ENCODE measurements at regions not wholly inside any gene's neighbourhood (a gene's known extent, or its start where the extent isn't known, plus 50 kb on each side); places are given as distances from the start of the nearest gene placed in this dataset.

DNA sequence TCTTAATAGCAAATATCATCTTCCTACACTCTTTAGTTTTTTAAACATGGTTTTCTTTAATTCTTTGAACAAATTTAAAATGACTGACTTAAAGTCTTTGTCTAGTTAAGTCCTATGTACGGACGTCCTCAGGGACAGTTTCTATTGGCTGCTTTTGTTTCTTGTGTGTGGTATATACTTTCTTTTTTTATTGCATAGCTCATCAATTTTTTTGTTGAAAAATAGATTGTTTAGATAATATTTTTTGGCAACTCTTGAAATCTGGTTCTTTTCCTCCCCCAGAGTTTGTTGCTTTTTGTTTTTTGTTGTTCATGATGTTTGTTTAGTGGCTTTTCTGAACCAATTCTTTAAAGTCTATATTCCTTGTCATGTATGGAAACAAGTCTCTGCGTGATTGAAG is 479.8 kb downstream of the PREX1 start:
- DNase-seq (ENCODE audit: low spot score), result no peak
- no peak overlapping the region for H3K27ac ChIP-seq
- no peak overlapping the region for H3K4me3 ChIP-seq
- TF ChIP-seq, protein P1, sequence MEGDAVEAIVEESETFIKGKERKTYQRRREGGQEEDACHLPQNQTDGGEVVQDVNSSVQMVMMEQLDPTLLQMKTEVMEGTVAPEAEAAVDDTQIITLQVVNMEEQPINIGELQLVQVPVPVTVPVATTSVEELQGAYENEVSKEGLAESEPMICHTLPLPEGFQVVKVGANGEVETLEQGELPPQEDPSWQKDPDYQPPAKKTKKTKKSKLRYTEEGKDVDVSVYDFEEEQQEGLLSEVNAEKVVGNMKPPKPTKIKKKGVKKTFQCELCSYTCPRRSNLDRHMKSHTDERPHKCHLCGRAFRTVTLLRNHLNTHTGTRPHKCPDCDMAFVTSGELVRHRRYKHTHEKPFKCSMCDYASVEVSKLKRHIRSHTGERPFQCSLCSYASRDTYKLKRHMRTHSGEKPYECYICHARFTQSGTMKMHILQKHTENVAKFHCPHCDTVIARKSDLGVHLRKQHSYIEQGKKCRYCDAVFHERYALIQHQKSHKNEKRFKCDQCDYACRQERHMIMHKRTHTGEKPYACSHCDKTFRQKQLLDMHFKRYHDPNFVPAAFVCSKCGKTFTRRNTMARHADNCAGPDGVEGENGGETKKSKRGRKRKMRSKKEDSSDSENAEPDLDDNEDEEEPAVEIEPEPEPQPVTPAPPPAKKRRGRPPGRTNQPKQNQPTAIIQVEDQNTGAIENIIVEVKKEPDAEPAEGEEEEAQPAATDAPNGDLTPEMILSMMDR (IDR thresholded peaks at IDR 0.05), result no peak

DNA sequence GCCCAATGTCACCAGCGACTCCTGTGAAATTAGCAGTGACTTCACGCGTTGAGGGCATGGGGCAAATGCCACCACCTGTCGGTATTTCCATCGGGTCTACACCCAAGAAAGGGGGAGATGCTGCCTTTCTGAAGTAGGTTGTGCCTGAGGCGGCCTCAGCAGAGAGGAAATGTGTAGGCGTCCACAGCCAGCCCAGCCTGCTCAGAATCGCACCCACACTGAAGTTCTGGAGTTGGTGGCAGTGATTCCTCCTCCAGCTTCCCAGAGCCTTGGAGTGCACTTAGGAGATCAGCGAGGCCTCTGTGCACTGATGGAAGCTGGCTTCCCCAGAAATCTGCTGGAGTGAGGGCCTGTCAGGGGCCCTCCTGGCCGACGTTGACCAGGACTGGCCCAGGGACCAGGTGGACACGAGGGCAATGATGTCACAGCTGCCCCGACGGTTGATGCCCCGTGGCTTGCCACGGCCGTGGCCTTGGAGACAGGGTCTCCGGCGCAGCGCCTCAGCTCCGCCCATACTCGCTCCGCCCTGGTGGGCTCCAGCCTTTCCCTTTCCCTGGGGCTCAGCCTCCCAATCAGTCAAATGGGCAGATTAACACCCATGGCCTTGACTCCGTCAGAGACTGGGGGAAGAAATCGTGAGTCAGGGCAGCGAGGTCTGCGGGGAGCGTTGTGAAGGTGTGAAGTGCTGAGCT is 484.8 kb downstream of the PREX1 start:
- H3K27ac ChIP-seq, result no peak overlapping the region
- H3K4me3 ChIP-seq, result no peak overlapping the region
- DNase-seq (ENCODE audit: low spot score), result no peak
- TF ChIP-seq, protein P1 (IDR thresholded peaks at IDR 0.05), result no peak

DNA sequence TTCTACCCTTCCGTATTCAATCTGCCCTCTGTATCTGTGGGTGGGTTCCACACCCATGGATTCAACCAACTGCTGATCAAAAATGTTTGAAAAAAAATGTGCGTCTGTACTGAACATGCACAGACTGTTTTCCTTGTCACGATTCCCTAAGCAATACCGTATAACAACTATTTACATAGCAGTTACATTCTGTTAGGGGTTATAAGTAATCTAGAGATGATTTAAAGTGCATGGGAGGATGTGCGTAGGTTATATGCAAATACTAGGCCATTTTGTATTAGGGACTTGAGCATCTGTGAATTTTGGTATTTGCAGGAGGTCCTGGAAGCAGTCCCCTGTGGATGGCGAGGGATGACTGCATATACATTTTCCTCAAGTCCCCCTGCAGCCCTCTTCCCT is 486.9 kb downstream of the PREX1 start:
- DNase-seq (ENCODE audit: low spot score), result no peak
- TF ChIP-seq, protein P1 (IDR thresholded peaks at IDR 0.05), result no peak
- no peak overlapping the region for H3K4me3 ChIP-seq

DNA sequence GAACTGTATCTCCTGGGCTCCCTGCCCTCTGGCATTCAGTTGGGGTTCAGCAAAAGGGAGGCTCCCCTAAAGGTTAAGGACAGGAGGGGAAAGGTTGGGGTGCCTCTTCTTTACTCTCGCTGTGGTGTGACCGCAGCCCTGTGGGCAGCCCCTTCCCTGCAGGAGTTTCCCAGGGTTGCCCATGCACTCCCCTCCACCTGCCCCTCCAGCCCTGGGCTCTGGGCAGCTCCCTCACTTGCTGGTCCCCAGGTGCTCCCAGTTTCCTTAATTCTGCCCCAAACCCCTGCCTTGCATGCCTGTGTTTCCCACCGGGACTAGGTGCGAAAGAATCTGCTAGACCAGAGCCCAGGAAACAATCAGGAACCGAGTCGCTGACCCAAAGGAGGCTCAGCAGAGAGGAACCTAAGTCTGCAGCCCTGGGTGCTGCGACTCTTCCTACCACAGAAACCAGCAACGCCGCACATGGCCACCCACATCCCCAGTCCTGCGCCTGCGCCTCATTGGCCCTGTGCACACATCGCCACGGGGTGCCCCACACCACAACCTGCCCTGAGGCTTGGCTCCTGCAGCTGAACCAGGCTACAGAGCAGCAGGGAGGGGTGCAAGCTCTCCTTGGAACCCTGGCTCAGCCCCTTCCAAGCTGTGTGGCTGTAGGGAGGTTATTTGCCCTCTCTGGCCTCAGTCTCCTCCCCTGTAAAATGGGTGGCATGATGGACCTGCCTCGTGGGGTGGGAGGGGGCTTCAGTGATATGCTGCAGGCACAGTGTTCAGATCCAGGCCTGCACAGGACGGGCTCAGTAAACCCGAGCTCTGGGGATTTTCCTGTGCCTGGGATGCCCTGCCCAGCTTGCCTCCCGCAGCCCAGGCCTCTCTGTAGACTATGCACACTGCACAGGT is 487.6 kb downstream of the PREX1 start:
- no peak overlapping the region for H3K27ac ChIP-seq
- no peak overlapping the region for H3K4me3 ChIP-seq
- TF ChIP-seq, protein P1 (IDR thresholded peaks at IDR 0.05), result no peak
- no peak for DNase-seq (ENCODE audit: low spot score)

More for the DNA sequence above, 486.9 kb downstream of the PREX1 start:
- no peak overlapping the region for H3K27ac ChIP-seq

DNA sequence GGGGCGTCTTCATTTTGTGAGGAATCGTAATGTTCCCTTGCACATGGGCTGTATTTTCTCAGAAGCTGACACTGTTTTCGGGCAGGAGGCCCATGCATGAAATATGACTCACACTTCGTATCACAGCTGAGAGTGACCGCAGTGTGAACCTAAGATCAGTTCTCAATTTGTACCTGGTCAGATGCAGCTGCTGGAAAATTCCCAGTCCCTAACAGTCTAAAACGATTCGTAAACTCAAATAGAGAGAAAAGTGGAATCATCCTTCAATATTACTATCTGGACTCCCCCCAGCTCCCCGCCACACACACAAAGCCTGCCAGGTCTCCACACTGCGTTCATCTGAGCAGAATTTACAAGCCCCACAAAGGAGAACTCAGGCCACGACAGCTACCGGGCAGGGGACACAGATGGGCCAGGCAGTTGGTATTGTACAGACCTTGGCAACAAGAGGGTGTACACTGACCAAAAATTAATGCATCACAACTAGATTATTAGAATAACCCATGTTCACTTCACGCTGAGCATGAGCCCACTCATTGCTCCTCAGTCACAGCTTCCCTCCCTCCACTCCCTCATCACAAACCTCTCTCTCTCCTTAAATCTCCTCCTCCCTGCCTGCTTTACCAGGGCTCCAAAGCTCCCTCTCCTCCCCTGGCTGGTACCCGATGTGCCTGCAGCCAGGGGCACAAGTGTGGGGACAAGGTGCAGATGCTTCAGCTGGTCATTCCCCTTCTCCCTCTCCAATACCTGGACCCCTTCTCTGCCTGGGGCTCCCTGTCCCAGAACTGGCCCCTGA is 488.4 kb downstream of the PREX1 start:
- no peak overlapping the region for H3K4me3 ChIP-seq
- TF ChIP-seq, protein P1 (IDR thresholded peaks at IDR 0.05), result no peak
- H3K27ac ChIP-seq, result no peak overlapping the region
- no peak for DNase-seq (ENCODE audit: low spot score)

DNA sequence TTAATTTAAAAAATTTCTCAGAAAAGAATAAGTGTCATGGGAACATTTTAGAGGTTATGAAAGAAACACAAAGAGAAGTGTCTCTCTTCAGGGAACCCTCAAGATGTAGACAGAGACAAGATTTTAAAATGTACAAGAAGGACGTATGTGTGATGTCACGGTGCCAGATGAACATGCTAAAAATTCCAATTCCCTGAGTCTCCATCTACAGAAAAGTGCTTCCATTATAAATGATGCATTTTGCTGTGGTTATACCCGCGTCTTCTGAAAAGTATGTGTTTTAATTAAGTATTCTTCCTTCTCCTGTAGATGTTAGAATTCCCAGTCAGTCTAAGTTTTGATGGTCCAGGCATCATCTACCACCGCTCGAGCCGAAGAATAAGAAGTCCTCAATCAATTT is 489.1 kb downstream of the PREX1 start:
- no peak overlapping the region for H3K4me3 ChIP-seq
- TF ChIP-seq, protein P1 (IDR thresholded peaks at IDR 0.05), result no peak
- no peak for DNase-seq (ENCODE audit: low spot score)
- no peak overlapping the region for H3K27ac ChIP-seq
